ENCODE measurements at regions not wholly inside any gene's neighbourhood (a gene's known extent, or its start where the extent isn't known, plus 50 kb on each side); places are given as distances from the start of the nearest gene placed in this dataset.

GRCh38 chr10:43972976-43973647 lies 324.4 kb upstream of the ZNF32 start:
- Histone ChIP-seq H3K9me2 (ENCODE audit: insufficient read depth) (no peaks in the 10 kb centered on the region), H3K4me1 (replicated peaks; ENCODE audit: insufficient read depth) (no peaks in the 10 kb centered on the region), H3K4me2 (no peak overlapping the region), H2AFZ (no peak overlapping the region), H3K27ac (no peak overlapping the region), H3K4me3 (no peak overlapping the region), H3K27me3 (ENCODE audit: insufficient read depth, low read depth) (peaks cover 57% of the 10 kb centered on the region), H3K9me3 (ENCODE audit: insufficient read depth, low read depth) (no peaks in the 10 kb centered on the region), H3K79me2 (ENCODE audit: low read depth) (no peaks in the 10 kb centered on the region), H3F3A (ENCODE audit: insufficient read depth, low read depth) (no peaks in the 10 kb centered on the region), H3K36me3 (ENCODE audit: low read depth) (no peaks in the 10 kb centered on the region), H4K20me1 (ENCODE audit: insufficient read depth) (no peaks in the 10 kb centered on the region)
- no peak for TF ChIP-seq CTCF (conservative IDR thresholded peaks at IDR 0.05)
- no peak for TF ChIP-seq EZH2 (IDR thresholded peaks at IDR 0.05; ENCODE audit: low read depth)
- intact Hi-C loops (cut with micrococcal nuclease; ENCODE audit: unreplicated experiment), result no loop called here
- BruUV-seq (replicated peaks), result no TSS peak
- DNase-seq, result no peak
- POLR2A ChIA-PET (ENCODE audit: unreplicated experiment), result no interaction called here
- CTCF ChIA-PET, result no interaction called here

- H3K4me1 ChIP-seq (replicated peaks; ENCODE audit: insufficient read depth), result no peaks in the 10 kb centered on the region
- no peaks in the 10 kb centered on the region for H3F3A ChIP-seq (ENCODE audit: insufficient read depth, low read depth)
- TF ChIP-seq CTCF (conservative IDR thresholded peaks at IDR 0.05) (no peak), EZH2 (IDR thresholded peaks at IDR 0.05; ENCODE audit: low read depth) (no peak)
- no TSS peak for BruUV-seq (replicated peaks)
- no peaks in the 10 kb centered on the region for H3K79me2 ChIP-seq (ENCODE audit: low read depth)
- no peaks in the 10 kb centered on the region for H3K9me3 ChIP-seq (ENCODE audit: insufficient read depth, low read depth)
- CTCF ChIA-PET, result no interaction called here
- peaks cover 65% of the 10 kb centered on the region for H3K27me3 ChIP-seq (ENCODE audit: insufficient read depth, low read depth)
- no peaks in the 10 kb centered on the region for H3K9me2 ChIP-seq (ENCODE audit: insufficient read depth)
- H3K36me3 ChIP-seq (ENCODE audit: low read depth), result no peaks in the 10 kb centered on the region
- H2AFZ ChIP-seq, result no peak overlapping the region
- H3K4me3 ChIP-seq, result no peak overlapping the region
- intact Hi-C loops (cut with micrococcal nuclease; ENCODE audit: unreplicated experiment), result no loop called here
- no peak for DNase-seq
- POLR2A ChIA-PET (ENCODE audit: unreplicated experiment), result no interaction called here
- H3K4me2 ChIP-seq, result no peak overlapping the region
- H3K27ac ChIP-seq, result no peak overlapping the region
- no peaks in the 10 kb centered on the region for H4K20me1 ChIP-seq (ENCODE audit: insufficient read depth)
Observed at GRCh38 chr10:43971981-43972380, 323.3 kb upstream of the ZNF32 start.

- no peak overlapping the region for H2AFZ ChIP-seq
- peaks cover 71% of the 10 kb centered on the region for H3K27me3 ChIP-seq (ENCODE audit: insufficient read depth, low read depth)
- TF ChIP-seq EZH2 (IDR thresholded peaks at IDR 0.05; ENCODE audit: low read depth) (no peak), CTCF (conservative IDR thresholded peaks at IDR 0.05) (no peak)
- H4K20me1 ChIP-seq (ENCODE audit: insufficient read depth), result no peaks in the 10 kb centered on the region; the same call in 1 of the 2 replicates
- no peaks in the 10 kb centered on the region for H3K9me3 ChIP-seq (ENCODE audit: insufficient read depth, low read depth)
- no peaks in the 10 kb centered on the region for H3K79me2 ChIP-seq (ENCODE audit: low read depth)
- H3F3A ChIP-seq (ENCODE audit: insufficient read depth, low read depth), result no peaks in the 10 kb centered on the region
- no peaks in the 10 kb centered on the region for H3K9me2 ChIP-seq (ENCODE audit: insufficient read depth)
- no peak overlapping the region for H3K4me2 ChIP-seq
- POLR2A ChIA-PET (ENCODE audit: unreplicated experiment), result no interaction called here
- no peak overlapping the region for H3K27ac ChIP-seq
- H3K4me3 ChIP-seq, result no peak overlapping the region
- no peaks in the 10 kb centered on the region for H3K4me1 ChIP-seq (replicated peaks; ENCODE audit: insufficient read depth)
- intact Hi-C loops (cut with micrococcal nuclease; ENCODE audit: unreplicated experiment), result no loop called here
- no peak for DNase-seq
- no peaks in the 10 kb centered on the region for H3K36me3 ChIP-seq (ENCODE audit: low read depth)
- CTCF ChIA-PET, result no interaction called here
- BruUV-seq (replicated peaks), result no TSS peak
Observed at GRCh38 chr10:43971306-43971705, 322.6 kb upstream of the ZNF32 start.

All from PC-9 (cell line).